T-helper 17 cell (primary cell): ENCODE measurements at regions not wholly inside any gene's neighbourhood (a gene's known extent, or its start where the extent isn't known, plus 50 kb on each side); places are given as distances from the start of the nearest gene placed in this dataset.
"Not testable (repeated sequence)": the region's sequence is repeated elsewhere in the genome, so short reads cannot be mapped to it uniquely, and the experiment has no call there.

Experiments used
- ATAC-seq: fragments of 150-1000 bp; cut with Tn5 transposase; 2 replicates; pipeline ENCODE4 v1.10.0; 2021; ENCODE audit warnings: mild to moderate bottlenecking, moderate library complexity
- DNase-seq, 3 donors: peaks; one replicate each; pipeline versions ENCODE4 v3.0.0 to v3.0.0-alpha.2; 2020 to 2021
- H3K9me3 ChIP-seq: one replicate; pipeline ENCODE4 v1.7.0; 2013; ENCODE audit warnings: low read length, mild to moderate bottlenecking; ENCODE audit not compliant: control insufficient read depth, poor library complexity, severe bottlenecking
- H3K27ac Mint-ChIP-seq: one replicate; pipeline ENCODE4 v1.8.0; 2022; ENCODE audit warnings: mild to moderate bottlenecking, moderate library complexity, mixed read lengths
- H3K27me3 Mint-ChIP-seq: one replicate; pipeline ENCODE4 v1.8.0; 2022; ENCODE audit warnings: mixed read lengths
- H3K36me3 Mint-ChIP-seq: one replicate; pipeline ENCODE4 v1.8.0; 2022; ENCODE audit warnings: low read depth, mixed read lengths
- H3K4me1 Mint-ChIP-seq: one replicate; pipeline ENCODE4 v1.8.0; 2022; ENCODE audit warnings: mild to moderate bottlenecking, mixed read lengths
- H3K4me3 Mint-ChIP-seq: one replicate; pipeline ENCODE4 v1.8.0; 2022; ENCODE audit warnings: mild to moderate bottlenecking, moderate library complexity, mixed read lengths

GRCh38 chr10:60532696-60533468 lies 143.2 kb upstream of the ANK3 start:
- no peak overlapping the region for H3K27ac Mint-ChIP-seq
- no peak for ATAC-seq
- no peaks in the 10 kb centered on the region for H3K9me3 ChIP-seq
- no peaks in the 10 kb centered on the region for H3K27me3 Mint-ChIP-seq
- H3K4me1 Mint-ChIP-seq: peaks cover 8% of the 10 kb centered on the region
- no peak for DNase-seq
- no peaks in the 10 kb centered on the region for H3K36me3 Mint-ChIP-seq
- H3K4me3 Mint-ChIP-seq: no peak overlapping the region

- no peak for ATAC-seq
- Mint-ChIP-seq H3K4me1 (peaks cover 5% of the 10 kb centered on the region), H3K36me3 (no peaks in the 10 kb centered on the region), H3K27ac (no peak overlapping the region), H3K4me3 (no peak overlapping the region), H3K27me3 (no peaks in the 10 kb centered on the region)
- no peak for DNase-seq
- no peaks in the 10 kb centered on the region for H3K9me3 ChIP-seq
Observed at GRCh38 chr10:60531006-60531405, 141.3 kb upstream of the ANK3 start.

GRCh38 chr10:60527676-60528075 lies 138.0 kb upstream of the ANK3 start:
- Mint-ChIP-seq H3K36me3 (no peaks in the 10 kb centered on the region), H3K27me3 (no peaks in the 10 kb centered on the region)

DNA sequence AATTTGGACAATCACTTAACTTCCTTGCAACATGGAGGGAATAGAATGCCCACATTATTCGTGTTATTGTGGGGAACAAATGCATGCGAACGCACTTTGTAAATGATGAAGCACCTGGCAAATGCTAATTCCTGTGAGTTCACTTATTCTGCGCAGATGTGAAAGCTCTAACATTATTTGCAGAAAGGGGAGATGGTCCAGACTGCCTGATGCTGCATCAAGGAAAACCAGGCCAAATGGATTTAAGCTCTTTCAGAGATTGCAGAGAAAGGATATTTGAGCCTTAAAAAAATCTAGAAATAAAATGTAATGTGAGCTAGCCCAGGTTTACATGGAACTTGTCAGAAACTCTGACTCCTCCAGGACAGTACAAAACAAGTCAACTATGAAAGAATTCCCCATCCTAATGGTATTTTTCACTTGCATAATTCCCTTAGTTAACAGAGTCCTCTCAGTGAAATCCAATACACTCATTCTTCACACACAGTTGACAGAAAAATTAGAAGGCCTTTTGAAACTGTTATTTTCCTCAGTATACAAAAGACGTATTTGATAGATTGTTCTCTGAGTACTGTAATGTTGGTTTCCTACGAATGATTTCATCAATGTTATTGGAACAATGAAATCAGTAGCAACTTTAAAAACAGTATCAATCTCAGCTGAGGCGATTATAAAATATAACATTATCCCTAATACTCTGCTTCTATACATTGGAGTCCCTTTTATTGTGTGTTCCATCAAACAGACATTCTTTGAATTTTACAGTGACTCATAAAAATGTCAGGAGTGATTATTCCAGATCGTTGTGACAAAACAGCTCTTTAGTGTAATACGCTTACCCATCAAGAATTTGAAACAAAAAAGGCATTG lies 136.3 kb upstream of the ANK3 start:
- no peak for DNase-seq
- Mint-ChIP-seq H3K4me1 (peaks cover 4% of the 10 kb centered on the region), H3K27ac (no peak overlapping the region), H3K27me3 (no peaks in the 10 kb centered on the region), H3K4me3 (no peak overlapping the region), H3K36me3 (no peaks in the 10 kb centered on the region)
- ATAC-seq: no peak
- H3K9me3 ChIP-seq: no peaks in the 10 kb centered on the region

More at GRCh38 chr10:60527676-60528075, 138.0 kb upstream of the ANK3 start:
- no peak overlapping the region for H3K4me3 Mint-ChIP-seq
- no peaks in the 10 kb centered on the region for H3K9me3 ChIP-seq
- no peak for DNase-seq
- peaks cover 4% of the 10 kb centered on the region for H3K4me1 Mint-ChIP-seq
- ATAC-seq: no peak
- H3K27ac Mint-ChIP-seq: no peak overlapping the region

- H3K36me3 Mint-ChIP-seq: peaks cover 3% of the 10 kb centered on the region
- H3K27me3 Mint-ChIP-seq: no peaks in the 10 kb centered on the region
- peaks cover 4% of the 10 kb centered on the region for H3K4me1 Mint-ChIP-seq
- H3K4me3 Mint-ChIP-seq: no peak overlapping the region
- H3K27ac Mint-ChIP-seq: no peak overlapping the region
- no peaks in the 10 kb centered on the region for H3K9me3 ChIP-seq
- DNase-seq (no peak), ATAC-seq (no peak)
Observed at GRCh38 chr10:60524541-60524940, 134.9 kb upstream of the ANK3 start.

- H3K4me3 Mint-ChIP-seq, H3K4me1 Mint-ChIP-seq, ATAC-seq, H3K27me3 Mint-ChIP-seq, H3K36me3 Mint-ChIP-seq, H3K27ac Mint-ChIP-seq, DNase-seq, H3K9me3 ChIP-seq: not testable (repeated sequence)
Observed at GRCh38 chr10:60523371-60523770, 133.7 kb upstream of the ANK3 start.

GRCh38 chr10:60522617-60523016 lies 132.9 kb upstream of the ANK3 start:
- Mint-ChIP-seq H3K27me3 (no peaks in the 10 kb centered on the region), H3K27ac (no peak overlapping the region), H3K4me3 (no peak overlapping the region), H3K4me1 (peaks cover 4% of the 10 kb centered on the region), H3K36me3 (peaks cover 3% of the 10 kb centered on the region)
- DNase-seq (no peak), ATAC-seq (no peak)
- no peaks in the 10 kb centered on the region for H3K9me3 ChIP-seq

DNA sequence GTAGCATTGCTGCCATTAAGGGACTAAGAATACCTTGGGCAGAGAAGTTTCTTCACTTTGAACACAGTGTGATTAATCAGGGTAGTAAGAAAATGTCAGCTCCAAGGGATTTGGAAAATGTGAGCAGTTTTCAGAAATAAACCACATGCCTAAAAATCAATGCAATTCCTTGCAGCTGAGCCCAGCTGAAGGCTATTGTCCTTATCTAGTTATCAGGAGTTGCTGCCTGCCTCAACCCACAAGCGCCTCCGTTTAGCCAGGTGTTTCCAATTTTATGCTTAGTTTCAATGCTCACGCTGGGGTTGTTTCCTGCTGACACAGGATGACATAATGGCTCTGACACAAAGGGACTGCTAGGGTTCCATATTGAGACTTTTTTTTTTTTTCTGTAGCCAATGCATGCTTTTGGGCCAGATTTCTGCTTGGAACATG lies 132.3 kb upstream of the ANK3 start:
- H3K27me3 Mint-ChIP-seq: no peaks in the 10 kb centered on the region
- no peaks in the 10 kb centered on the region for H3K9me3 ChIP-seq
- no peak overlapping the region for H3K27ac Mint-ChIP-seq
- no peak overlapping the region for H3K4me3 Mint-ChIP-seq
- H3K4me1 Mint-ChIP-seq: peaks cover 4% of the 10 kb centered on the region
- DNase-seq (no peak), ATAC-seq (no peak)
- peaks cover 3% of the 10 kb centered on the region for H3K36me3 Mint-ChIP-seq

GRCh38 chr10:60518745-60519144 lies 129.1 kb upstream of the ANK3 start:
- DNase-seq: no peak
- no peak overlapping the region for H3K27ac Mint-ChIP-seq
- no peaks in the 10 kb centered on the region for H3K27me3 Mint-ChIP-seq
- ATAC-seq: no peak
- no peak overlapping the region for H3K4me3 Mint-ChIP-seq
- peaks cover 12% of the 10 kb centered on the region for H3K4me1 Mint-ChIP-seq
- H3K36me3 Mint-ChIP-seq: peaks cover 3% of the 10 kb centered on the region
- no peaks in the 10 kb centered on the region for H3K9me3 ChIP-seq

DNA sequence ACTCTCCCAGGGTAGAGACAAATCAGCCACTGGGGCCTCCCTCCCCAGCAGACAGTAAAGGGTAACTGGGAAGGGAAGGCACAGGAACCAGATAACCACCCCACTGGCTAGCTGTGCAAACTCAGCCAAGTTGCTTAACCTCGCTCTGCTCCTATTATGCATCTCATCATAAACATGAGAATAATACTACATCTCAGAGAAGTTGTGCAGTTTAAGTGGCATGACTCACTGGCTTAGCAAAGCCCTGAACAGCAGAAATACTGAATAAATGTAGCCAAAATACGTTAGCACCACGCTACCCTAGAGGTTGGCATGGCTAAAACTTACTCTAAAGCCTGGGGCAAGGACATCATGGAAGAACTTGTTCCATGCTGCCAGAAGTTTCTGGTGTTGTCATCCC lies 128.1 kb upstream of the ANK3 start:
- ATAC-seq (no peak), DNase-seq (no peak)
- no peaks in the 10 kb centered on the region for H3K9me3 ChIP-seq
- no peaks in the 10 kb centered on the region for H3K27me3 Mint-ChIP-seq
- no peak overlapping the region for H3K4me3 Mint-ChIP-seq
- no peak overlapping the region for H3K27ac Mint-ChIP-seq
- peaks cover 15% of the 10 kb centered on the region for H3K4me1 Mint-ChIP-seq
- H3K36me3 Mint-ChIP-seq: peaks cover 3% of the 10 kb centered on the region

DNA sequence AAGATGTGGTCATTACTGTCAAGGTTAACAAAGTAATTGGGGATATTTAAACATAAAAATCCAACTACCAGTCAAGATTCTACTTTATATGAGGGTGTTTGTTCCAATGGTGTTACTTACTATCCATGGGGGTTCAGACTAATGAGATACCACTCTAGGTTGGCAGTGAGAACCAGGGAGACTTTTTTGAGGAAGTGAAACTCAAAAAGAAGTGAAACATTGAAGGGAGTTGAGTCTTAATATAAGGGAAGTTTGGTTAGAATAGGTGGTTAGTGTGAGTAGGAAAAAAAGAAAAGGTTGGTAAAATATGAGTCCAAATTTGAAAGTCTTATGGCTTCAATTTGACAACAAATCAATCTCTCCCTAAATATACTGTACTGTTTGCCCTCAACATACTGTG lies 123.6 kb upstream of the ANK3 start:
- ATAC-seq (no peak), DNase-seq (no peak)
- H3K4me3 Mint-ChIP-seq: no peak overlapping the region
- peaks cover 13% of the 10 kb centered on the region for H3K4me1 Mint-ChIP-seq
- H3K36me3 Mint-ChIP-seq: no peaks in the 10 kb centered on the region
- H3K27me3 Mint-ChIP-seq: no peaks in the 10 kb centered on the region
- H3K9me3 ChIP-seq: no peaks in the 10 kb centered on the region
- H3K27ac Mint-ChIP-seq: no peak overlapping the region

GRCh38 chr10:60511477-60512229 lies 122.0 kb upstream of the ANK3 start:
- no peaks in the 10 kb centered on the region for H3K27me3 Mint-ChIP-seq
- no peaks in the 10 kb centered on the region for H3K36me3 Mint-ChIP-seq
- no peak for ATAC-seq
- peaks cover 11% of the 10 kb centered on the region for H3K4me1 Mint-ChIP-seq
- no peak for DNase-seq
- peak overlapping the region; percentile 19 for H3K4me3 Mint-ChIP-seq
- H3K9me3 ChIP-seq: no peaks in the 10 kb centered on the region
- no peak overlapping the region for H3K27ac Mint-ChIP-seq

DNA sequence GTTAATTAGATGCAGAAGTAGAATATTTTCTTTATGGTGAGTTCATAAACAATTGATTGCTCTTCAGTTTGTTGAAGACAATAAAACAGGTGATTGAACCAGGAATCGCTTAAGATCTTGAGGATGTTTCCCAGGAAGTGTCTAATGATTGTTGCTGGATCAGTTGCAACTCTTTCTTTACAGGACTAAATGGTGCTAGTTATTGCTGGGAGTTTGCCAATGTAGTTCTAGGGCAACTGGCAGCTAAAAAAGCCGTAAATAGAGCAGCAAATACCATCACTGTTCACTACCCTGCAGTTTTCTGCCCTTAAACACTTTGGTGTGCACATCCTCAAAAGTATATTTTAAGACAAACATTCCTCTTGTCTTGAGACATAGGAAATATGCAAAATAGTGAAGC lies 119.2 kb upstream of the ANK3 start:
- no peaks in the 10 kb centered on the region for H3K9me3 ChIP-seq
- DNase-seq (no peak), ATAC-seq (no peak)
- Mint-ChIP-seq H3K36me3 (no peaks in the 10 kb centered on the region), H3K27me3 (no peaks in the 10 kb centered on the region), H3K27ac (no peak overlapping the region), H3K4me3 (no peak overlapping the region), H3K4me1 (peaks cover 6% of the 10 kb centered on the region)
